GM21367 (cell line): ENCODE measurements at regions not wholly inside any gene's neighbourhood (a gene's known extent, or its start where the extent isn't known, plus 50 kb on each side); places are given as distances from the start of the nearest gene placed in this dataset.

Source experiments
- ATAC-seq: cut with Tn5 transposase; IDR thresholded peaks from one replicate; pipeline ENCODE4 v1.9.1; 2021; ENCODE audit not compliant: unreplicated experiment

DNA sequence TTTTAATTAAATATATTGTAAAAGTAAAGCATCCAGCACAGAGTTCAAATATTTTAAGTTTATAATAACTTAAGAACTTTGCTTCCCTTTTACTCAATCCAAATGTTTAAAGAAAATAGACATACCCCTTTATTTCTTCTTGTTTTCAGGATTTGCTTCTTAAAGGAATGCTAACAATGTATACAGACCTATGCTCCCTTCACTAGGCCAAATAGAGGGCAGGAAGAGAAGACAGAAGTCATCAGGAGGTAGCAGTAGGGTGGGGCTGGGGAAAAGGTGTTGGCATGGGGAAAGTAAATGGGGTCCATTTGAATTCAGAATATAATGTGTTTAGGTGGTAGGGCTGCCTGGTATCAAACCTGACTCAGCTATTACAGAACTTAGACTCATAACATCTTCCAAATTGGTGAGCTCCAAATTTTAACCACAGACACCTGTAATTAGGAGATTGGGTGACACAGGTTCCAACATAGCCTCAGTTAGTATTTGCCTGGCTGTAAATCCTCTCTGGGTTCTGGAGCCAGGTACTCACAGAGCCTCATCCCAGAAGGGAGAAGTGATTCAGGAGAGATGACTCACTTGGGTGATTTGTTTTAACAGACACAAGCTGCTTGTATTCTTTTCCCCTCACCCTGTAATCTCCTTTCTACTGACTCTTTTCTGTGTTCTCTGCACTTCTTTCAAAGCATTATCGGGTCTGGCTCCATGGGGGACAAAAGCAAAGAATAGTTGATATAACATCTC lies 60.1 kb upstream of the DUSP10 start:
- ATAC-seq = no peak

DNA sequence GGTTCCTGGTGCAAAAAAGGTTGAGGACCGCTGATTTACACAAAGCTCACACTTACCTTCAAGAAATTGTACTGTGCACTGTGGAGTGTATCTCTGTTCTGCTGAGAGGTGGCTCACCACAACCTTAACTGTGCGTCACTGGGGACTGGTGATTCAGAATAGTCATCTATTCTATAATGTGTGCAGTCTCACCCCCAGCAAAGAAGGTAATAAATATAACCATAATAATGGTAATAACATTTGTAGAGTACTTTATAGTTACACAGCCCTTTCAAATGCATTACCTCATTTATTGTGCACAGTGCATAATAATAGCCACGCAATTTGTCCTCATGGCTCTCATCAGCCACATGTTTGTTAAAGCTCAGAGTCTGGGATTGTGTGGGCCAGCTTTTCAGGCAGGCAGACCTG lies 59.4 kb upstream of the DUSP10 start:
- ATAC-seq = no peak

DNA sequence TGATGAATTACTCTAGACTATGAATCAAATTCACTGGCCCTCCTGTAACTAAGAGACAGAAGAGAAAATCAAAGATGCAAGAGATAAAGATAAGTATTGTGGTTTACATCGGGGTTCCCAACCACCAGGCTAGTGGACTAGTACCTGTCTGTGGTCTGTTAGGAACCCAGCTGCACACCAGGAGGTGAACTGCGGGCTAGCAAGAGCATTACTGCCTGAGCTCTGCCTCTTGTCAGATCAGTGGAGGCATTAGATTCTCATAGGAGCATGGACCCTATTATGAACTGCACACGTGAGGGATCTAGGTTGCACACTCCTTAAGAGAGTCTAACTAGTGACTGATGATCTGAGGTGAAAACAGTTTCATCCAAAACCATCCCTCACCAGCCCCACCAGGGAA lies 58.9 kb upstream of the DUSP10 start:
- ATAC-seq = no peak

DNA sequence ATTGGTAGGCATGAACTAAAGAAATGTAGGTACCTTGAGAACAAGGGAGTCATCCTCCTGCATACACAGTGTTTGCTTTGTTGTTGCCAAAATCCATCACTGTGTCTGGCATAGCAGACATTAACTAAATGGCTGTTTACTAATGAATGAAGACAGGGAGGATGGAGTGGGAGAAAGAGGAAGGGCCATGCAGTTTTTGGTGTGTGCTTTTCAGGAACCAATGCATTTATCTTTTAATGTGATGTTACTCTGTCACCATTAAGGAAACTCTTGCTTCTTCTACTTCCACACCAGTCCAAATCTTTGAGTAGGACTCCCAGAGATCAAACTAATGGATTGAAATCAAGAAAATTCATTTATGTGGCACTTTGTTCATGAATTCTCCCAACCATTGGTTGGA lies 55.6 kb upstream of the DUSP10 start:
- no peak for ATAC-seq

DNA sequence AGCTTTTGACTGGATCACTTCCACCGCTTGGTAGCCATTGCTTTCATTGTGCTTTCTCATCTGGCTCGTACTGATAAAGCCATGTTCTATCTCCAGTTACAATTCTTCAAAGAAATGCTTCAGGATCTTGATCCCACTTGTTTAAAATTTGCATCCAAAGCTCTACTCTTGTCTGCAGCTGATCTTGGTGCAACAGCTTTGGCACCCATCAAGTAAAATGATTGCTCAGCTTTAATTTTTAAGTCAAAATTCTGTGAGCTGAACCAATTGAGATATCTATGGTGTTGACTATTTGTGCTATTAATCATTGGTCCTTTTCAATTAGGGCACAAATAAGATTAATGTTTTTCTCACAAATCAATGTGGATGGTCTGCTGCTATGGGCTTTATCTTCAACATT lies 54.8 kb upstream of the DUSP10 start:
- no peak for ATAC-seq

DNA sequence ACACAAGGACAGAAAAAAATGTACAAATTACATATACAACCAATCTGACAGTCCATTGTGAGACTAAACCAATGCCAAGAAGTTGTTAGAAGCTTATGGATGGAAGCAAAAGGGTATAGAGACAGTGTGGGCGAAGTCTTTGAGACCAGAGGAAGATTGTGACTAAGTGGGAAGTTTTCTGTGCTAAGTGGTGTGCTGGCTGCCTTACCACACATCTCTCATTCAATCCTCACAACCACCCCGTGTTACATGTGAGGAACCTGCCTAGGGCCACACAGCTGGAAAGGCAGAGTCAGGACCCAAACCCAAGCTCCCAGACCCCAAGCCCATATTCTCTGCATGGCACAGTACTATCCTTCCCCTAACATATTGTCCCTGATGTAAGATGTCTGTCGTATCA lies 53.5 kb upstream of the DUSP10 start:
- no peak for ATAC-seq

DNA sequence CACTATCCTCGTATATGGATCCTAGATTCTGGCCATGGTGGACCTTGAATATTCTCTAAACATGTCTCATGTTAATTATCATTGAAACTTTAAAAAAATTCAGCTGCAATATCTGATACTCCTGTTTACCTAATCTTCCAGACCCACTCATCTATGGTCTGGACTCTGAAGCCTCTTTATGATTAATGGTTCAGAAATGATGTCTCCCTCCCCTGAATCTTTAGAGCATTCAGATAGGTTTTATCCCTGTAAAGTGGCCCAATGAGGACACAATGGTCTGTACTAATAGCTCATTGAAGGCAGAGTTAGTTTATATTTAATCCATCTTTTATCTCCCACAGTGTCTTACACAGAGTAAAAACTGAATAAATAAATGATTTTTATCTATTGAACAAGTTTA lies 53.0 kb upstream of the DUSP10 start:
- ATAC-seq = no peak

DNA sequence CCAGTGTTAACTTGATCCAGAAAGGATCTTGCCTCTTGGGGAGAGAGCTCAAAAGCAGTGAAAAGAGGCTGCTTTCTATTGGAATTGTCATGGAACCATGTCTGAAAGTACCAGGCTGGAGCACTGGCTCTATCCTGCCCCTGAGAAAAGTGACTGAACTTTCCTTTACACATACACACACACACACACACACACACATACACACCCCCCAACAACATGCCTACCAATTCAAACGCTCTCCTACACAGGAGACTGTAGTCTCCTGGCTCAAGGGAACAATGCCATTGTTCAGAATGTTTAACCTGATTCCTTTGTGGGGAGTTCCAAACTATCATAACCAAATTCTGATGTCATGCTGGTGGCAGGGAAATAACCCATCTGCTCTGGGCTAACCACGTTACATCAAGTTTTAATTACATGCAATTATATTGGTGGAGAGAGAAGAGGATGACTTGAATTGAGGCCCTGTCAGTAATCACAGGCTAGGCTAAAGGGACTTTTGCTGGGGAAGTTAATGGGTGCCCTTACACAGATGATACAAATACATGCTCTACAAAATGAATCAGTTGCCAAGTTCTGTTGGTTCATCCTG lies 52.3 kb upstream of the DUSP10 start:
- ATAC-seq = peak; percentile 42

DNA sequence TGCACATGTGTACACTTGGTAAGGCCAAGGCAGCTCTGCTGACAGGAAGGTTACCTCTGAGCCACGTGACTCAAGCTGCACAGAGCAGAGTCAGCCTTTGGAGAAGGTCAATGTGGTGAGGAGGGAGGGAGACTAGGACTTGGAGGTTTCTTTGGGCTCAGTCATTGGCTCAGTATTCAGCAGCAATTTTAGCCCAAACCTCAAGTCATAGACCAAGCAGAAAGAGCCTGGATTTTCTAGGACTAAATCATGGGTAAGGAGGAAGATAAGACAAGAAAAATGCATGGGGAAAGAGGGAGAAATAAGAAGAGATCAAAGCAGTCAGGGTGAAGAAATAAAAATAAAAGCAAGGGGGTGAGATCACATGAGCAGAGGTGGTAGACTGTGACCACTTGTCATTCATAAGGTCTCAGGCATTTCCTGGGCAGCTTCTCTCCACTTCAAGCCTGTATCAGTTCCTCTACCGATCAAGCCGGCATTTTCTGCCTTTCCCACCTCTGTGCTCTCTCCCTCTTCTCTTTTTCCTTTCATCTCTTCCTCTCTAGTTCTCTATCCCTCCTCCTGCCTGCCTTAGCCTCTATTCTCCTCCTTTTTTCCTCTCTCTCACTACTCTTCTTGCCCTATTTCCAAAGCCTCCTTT lies 51.7 kb upstream of the DUSP10 start:
- ATAC-seq = peak; percentile 90

DNA sequence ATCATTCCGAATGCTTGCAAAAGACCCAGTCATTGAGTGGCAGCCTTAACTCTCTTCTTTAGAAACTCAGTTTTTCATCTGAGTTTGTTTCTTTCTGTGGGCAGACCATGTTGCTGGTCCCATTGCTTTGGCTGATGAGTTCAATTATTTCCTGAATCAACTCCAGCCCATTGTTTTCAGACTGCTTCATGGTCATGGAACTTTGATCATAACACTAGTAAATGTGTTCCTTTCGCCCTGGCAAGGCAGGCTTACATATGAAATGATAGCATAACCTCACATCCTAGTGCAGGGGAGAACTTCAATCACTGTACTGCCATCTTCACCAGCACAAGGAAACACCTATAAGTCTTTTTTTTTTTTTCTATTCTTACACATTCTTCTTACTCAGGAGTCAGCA lies 50.0 kb upstream of the DUSP10 start:
- no peak for ATAC-seq
